T follicular helper cell (primary cell): ENCODE measurements at regions not wholly inside any gene's neighbourhood (a gene's known extent, or its start where the extent isn't known, plus 50 kb on each side); places are given as distances from the start of the nearest gene placed in this dataset.
"Not testable (repeated sequence)": the region's sequence is repeated elsewhere in the genome, so short reads cannot be mapped to it uniquely, and the experiment has no call there.

Experiments
- DNase-seq: peaks from one replicate; pipeline ENCODE4 v3.0.0-alpha.2; 2020; ENCODE audit warnings: low read depth

DNA sequence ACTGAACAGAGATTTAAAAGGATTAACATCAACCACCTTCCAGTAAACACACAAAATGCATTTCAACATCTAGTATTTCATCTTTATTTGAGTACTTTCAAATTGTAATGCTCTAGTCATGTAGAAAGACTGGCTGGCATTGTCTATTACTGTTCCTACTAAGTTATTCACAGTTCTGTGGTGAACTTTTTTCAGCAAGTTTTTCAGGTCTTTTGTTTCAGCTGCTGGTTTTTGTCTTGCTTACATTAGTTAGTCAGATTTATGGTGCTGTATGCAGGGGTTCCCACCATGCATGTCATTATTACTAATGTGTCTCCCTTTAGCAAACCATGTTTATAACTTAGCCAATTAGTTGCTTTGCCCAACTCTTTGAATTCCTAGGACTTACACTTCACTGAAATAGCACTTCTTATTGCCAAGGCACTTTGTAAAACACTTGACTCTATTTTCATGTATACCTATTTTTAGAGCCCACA is 253.4 kb upstream of the KITLG start:
- DNase-seq = no peak

DNA sequence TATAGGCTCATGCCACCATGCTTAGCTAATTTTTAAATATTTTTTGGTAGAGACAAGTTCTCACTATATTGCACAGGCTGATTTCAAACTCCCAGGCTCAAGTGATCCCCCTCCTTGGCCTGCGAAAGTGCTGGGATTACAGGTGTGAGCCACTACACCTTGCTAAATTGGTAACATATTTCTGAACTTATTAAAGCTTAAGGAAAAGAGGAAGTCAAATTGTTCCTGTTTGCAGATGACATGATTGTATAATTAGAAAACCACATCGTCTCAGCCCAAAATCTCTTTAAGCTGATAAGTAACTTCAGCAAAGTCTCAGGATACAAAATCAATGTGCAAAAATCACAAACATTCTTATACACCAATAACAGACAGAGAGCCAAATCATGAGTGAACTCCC is 248.3 kb upstream of the KITLG start:
- not testable (repeated sequence) for DNase-seq

DNA sequence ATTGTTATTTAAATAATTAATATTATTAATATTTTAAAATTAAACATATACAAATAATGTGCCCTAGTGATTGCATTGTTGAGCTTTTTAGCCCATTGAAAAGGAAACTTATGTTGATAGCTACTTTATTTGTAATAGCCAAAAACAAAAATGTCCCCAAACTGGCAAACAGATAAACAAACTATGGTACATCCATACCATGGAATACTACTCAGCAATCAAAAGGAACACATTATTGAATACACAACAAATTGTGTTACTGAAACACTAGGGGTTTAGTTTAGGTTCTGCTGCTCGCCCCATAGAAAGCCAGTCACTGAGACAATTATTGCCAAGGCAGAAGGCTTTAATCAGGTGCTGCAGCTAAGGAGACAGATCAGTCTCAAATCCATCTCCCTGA is 239.7 kb upstream of the KITLG start:
- DNase-seq = no peak

DNA sequence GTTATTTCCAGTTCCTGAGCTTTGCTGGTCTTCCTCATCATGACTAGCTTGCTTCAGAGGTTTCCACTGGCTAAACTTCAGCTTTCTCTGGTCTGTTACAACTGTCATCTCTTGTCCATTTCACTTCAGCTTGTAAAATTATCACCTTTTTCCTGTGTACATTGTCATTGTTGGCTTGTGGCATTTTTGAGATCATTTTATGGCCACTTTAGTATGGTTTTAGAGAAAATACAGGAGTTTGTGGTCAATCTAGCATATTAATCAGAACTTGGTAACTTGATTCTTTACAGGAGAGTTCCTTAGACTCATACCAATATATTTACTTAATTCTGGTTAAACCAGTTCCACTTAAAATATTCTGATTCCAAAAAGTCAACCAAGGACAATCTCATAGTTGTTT is 235.9 kb upstream of the KITLG start:
- no peak for DNase-seq

DNA sequence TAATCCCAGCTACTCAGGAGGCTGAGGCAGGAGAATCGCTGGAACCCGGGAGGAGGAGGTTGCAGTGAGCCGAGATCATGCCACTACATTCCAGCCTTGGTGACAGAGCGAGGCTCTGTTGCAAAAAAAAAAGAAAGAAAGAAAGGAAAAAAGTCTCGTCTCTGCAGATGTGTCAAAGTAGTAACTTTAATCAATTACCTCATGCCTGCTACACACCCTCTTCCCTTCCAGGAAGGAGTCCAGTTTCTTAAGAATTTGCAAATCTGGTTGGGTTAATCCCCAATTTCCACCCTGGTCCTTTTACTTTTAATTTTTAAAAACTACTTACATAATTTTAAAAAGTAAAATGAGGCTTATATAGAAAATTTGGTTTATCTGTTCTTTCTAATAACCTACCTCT is 234.5 kb upstream of the KITLG start:
- DNase-seq = no peak

DNA sequence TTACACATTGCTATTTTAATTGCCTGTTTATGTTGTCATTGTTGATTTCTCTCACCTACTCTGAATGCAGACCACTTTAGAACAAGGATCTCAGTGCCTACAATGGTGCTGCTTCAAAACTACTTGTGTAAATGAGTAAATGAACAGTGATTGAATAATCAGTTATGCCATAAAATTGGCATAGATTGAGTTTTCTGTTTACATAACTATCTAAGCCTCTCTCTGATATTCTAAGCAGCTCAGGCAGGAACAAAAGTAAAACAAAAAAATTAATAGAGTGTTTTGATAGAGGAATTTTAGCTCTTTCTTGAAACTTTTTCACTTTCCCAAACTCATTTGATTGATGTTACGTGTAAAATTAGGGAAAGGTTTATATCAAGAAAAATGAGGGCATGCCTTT is 232.3 kb upstream of the KITLG start:
- no peak for DNase-seq

DNA sequence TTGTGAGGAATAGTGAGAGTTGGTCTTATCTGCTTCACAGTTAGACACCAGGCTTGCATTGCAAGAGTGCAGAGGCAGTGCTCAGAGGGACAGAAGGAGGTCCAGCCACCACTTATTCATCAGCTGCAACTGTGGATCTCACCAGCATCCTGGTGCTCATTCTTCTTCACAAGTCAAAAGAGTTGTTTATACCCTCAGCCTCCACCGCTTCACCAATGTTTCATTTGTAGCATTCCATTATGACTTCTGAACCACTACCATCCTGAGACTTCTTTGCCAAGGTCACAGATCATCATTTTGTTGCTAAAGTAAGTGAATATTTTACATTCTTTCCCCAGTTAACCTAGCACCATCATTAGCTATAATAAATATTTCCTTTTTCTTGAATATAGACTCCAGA is 230.5 kb upstream of the KITLG start:
- DNase-seq = no peak

DNA sequence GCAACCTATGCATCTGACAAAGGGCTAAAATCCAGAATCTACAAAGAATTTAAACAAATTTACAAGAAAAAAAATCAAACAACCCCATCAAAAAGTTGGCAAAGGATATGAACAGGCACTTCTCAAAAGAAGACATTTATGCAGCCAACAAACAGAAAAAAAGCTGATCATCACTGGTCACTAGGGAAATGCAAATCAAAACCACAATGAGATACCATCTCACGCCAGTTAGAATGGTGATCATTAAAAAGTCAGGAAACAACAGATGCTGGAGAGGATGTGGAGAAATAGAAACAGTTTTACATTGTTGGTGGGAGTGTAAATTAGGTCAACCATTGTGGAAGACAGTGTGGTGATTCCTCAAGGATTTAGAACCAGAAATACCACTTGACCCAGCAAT is 229.6 kb upstream of the KITLG start:
- DNase-seq = not testable (repeated sequence)

DNA sequence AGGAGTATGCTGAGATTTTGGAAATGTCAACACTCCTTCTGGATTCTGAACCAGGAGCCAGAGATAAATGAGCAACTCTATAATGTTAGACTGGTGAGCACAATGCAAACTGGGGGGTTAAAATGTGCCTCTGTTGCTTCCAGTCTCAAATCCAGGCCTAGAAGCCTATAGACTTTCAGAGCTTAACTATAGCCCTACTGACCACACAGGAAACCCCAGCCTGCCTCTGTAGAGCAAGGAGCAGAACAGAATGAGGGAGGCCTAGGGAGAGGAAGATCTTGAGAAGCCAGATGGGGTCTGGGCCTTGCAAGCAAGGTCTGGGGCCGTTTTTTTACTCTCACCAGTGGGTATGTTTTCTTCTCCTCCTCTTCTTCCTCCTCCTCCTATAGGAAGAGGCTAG is 225.4 kb upstream of the KITLG start:
- DNase-seq = no peak

DNA sequence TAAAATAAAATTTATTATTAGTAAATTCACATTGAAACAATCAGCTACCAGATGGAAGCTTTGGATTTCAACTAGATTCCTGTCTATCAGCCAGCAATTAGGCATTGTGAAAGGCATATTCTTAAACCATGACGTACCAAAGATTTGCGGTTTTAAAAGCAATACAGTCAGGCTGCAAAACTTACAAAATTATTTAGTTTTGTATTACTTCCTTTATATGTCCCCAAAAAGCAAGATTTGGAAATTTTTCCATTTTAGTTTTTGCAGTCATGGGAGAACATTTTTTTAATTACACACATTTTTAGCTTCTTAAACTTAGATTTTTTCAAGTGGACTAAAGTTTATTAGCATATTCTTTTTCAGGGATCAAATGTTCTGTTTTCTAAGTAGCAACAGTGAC is 225.0 kb upstream of the KITLG start:
- DNase-seq = no peak

DNA sequence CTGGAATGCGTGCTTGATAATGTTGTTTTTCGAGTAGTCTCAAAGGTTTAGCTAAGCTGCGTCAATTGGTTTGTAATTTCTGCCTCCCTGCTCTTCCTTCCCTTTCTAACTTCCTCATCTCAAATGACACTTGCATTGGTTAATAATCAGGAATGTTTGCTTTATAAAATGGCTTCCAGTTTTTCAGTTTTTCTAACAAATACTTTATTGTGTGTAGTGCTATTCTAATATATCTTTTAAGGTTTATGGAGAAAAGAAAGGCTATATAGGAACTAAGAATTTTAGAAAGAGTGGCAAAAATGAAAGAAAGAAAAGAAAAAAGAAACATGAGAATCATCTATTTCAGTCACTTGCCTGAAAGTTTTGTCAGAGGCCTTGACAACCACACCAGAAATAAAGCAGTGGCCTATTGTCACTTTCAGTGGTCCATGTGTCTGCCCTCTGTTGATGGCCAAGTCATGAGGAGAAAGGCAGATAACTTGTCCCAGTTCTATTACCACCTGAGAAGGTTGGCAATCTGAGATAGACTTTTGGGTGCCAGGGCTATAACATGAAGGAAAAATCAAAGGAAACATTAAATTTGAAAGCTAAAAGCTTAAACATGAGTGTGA is 221.9 kb upstream of the KITLG start:
- DNase-seq = no peak

DNA sequence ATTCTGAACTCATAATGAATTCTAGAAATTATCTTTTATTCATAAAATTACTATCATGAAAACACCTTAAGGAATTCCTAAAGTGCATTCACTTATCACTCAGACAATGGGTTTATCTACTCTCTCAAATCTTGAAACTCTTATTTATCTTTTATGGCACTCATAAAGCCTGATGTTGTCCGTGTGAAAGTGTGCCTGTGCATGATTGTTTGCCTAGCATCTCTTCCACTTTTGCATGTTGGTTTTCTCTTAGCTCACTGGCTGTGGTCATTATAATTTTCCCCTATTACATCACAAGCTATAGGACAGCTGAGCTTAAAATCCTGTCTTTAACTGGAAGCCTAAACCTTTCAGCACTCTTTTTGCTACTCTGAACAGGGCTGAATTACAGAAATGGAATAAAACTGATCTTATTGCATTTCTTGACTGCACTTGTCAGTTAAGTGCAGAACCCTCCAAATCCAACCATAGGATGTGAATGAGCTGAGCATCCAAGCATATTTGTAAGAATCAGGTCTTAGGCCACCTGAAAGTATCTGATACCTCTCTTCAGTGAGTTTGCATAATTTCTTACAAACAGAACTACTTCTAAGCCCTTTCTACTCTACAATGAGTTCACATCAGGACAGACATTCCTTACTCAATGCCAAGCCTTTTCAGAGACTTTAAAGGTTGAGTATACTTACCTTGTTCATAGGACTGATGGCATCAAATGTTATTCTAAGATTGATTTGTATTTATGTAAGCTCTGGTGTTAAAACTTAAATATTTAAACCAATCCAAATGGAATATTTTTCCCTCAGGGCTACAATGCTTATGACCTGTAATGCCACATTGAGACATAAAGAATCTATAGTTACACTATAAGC is 221.2 kb upstream of the KITLG start:
- no peak for DNase-seq

DNA sequence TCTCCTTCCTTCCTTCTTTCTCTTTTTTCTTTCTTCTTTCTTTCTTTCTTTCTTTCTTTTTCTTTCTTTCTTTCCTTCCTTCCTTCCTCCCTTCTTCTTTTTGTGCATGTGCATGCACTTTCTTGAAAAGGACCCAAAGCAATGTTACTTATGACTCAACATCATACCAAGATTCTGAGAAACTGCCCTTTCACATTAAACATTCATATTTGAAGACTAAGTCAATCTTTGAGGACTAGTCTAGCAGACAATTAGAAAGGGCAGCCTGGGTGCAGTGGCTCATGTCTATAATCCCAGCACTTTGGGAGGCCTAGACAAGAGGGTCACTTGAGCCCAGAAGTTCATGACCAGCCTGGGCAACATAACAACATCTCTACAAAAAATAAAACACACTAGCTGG is 212.8 kb upstream of the KITLG start:
- no peak for DNase-seq

DNA sequence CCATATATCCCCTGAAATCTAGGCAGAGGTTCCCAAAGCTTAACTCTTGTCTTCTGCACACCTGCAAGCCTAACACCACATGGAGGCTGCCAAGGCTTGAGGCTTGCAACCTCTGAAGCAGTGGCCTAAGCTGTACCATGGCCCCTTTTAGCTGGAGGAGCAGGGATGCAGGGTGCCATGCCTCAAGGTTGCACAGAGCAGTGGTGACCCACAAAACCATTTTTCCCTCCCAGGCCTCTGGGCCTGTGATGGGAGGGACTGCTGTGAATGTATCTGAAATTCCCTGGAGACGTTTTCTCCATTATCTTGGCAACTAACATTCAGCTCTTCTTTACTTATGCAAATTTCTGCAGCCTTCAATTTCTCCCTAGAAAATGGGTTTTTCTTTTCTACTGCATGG is 210.0 kb upstream of the KITLG start:
- DNase-seq = no peak

DNA sequence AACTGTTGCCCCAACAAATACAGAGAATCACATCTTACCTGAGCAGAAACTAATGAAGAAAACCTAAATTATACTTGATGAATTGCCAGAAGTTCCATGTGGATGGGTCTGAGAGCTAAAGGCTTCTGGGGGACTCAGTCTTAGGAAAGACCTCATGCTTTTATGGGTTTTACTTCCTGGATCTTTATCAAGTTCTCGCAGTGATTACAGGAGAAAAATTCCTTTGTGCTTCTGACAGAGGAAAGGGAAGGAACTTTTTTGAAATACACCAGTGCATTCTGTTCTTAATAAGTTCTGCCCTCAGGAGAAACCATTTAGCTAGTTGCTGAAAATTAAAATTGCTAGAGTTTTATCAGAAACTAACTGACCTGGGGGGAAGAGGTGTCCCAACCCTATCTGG is 203.9 kb upstream of the KITLG start:
- DNase-seq = no peak

DNA sequence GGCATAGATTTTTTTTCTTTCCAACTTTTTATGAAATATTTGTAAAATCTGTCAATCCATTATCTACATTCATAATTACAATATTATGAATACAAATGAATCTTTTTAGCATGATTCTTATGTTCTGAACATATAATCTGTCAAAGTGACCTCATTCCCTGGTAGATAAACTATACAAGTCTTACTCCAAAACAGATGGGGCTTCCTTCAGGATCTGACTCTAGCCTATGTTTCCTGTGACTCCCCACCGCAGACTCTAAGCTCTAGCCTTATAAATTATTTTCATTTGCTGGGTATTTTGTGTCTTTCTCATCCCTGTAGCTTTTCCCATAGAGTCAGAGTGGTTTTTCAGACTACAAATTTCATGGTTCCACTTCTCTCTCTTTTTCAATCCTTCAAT is 202.1 kb upstream of the KITLG start:
- DNase-seq = no peak

DNA sequence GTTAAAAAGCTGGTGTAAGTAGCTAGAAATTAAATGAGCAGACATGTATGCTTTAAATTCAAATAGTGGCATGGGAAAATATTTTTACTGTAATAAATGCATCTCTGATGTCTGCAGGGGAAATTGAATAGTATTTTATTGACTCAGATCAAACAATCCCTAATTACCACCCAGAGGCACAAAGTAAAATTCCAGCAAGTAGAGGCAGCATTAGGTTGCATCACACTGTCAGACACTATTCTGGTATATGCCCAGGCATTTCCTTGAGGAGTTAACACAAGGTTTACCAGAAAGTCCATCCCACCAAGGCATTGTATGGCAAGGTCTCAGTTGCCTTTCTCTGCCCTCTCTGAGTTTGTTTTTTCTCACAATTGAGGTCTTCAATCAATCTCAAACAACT is 201.6 kb upstream of the KITLG start:
- no peak for DNase-seq

DNA sequence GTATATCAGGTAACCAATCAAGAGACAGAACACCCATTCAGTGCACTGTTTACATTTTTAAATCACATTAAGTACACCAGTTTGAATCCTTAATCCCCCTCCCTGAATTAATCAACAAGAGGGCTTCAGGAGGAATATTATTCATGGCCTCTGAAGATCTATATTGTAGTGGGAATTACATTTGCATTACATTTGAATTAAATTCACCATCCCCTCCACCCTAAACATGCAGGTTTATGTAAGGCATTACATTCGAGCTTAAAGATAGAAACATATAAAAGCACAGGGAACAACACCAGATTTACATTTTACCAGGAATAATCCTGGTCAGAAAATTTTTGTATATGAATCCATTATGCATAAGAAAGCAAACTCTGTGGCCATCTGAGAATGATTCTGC is 197.8 kb upstream of the KITLG start:
- DNase-seq = no peak

DNA sequence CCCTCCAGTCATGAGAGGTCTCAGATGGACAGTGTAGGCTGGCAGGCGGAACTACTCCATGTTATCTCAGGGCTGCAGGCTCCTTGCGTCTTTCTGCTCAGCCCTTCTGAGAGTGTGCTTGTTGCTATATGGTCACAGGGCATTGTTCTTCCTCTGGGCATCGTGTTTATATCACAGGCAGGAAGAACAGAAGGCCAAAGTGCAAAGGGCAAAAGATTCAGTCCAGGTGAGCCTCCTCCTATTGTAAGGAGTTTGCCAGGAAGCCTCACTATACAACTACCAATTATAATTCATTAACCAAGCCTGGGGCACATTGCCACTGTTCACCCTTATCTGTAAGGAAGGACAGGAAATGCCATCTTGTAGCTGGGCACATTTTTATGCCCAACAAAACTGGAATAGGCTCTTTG is 195.5 kb upstream of the KITLG start:
- DNase-seq = no peak

DNA sequence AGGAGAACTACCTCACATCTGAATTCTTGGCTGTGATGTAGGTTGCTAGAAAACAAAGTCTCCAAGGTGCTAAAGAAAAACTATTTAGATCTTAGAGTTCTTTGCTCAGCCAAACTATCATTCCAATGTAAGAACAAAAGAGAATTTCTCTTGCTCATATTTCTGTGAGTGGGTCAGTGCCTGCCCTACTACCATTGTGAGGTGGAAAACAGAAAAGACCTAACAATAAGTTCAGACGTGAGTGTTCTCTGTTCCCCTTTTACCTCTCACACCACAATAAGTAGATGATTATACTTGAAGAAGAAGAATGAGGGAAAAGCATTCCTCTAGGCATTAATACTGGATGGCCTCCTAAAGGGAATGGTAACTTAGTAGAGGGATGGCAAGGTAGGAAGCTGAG is 187.4 kb upstream of the KITLG start:
- no peak for DNase-seq

DNA sequence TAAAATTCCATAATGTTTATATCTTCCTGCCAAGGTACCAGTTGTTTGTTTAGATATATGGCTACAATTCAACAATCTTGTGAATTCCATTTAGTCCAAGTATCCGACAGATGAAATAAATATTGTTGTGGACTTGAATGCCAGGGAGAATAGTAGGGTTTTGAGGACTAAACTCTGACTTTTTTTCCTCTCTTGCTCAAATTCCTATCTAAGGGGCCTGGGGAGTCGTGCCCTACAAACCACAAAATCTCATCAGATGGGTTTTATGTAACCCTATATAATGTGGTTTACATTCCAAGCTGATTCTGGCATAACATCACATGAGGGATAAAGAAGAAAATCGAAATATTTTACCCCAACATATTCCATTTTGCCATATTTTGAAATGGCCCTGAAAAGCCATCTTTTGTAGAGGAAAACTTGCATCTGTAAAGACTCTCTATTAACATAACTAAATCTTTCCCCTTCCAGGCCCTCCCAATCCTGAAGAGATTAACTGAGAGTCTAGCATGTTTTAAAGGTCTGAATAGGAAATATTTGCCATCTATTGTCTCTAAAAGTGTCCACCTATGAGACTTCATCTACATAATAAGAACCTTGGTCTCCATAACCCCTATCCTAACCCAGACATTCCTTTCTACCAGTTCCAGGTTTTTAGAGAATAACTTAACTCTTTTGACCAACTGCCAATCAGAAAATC is 184.7 kb upstream of the KITLG start:
- DNase-seq = no peak

DNA sequence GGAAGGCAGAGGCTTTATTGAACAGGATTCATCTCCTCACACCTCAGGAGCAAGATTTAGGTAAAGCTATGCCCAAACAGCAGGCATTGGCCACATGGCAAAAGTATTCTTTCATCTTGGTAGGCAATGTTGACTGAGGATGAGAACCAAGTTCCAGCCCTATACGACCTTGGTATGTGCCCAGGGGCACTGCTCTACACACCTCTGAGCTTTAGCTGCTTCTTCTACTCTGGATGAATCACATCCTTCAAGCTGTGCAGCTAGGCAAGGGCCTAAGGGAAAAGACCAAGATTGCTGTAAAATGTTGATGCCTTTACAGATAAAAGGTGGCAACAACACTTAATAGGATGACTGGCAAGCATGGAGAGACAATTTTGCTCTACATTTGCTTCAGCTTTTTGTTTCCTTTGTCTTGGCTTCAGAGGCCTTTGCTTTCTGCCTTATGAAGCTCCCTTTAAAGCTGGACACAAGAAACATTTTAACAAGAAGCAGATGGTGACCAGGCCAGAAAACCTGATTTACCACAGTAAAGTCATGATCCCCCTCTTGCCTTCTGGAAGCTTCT is 183.3 kb upstream of the KITLG start:
- DNase-seq = no peak

DNA sequence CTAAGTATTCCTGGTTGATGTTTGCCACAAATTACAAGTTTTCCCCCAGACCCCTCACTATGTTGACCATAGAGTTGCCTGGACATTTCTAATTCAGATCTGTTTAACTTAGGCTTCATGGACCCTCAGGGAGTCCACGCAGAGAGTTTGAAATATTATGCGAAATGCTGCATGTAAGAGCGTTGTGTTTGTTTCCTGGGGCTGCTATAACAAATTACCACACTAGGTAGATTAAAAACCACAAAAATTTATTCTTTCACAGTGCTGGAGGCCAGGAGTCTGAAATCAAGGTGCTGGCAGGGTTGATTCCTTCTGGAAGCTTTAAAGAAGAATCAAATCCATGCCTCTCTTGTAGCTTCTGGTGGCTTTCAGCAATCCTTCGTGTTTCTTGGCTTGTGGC is 177.9 kb upstream of the KITLG start:
- no peak for DNase-seq
